GM12878 (cell line): ENCODE measurements at regions not wholly inside any gene's neighbourhood (a gene's known extent, or its start where the extent isn't known, plus 50 kb on each side); places are given as distances from the start of the nearest gene placed in this dataset.

Source experiments
- ATAC-seq: fragments of 200-7000 bp; cut with Tn5 transposase; 3 replicates; pipeline ENCODE4 v1.9.1; 2020; ENCODE audit warnings: mild to moderate bottlenecking, moderate library complexity
- BruUV-seq: library from RNA; stranded (reverse); fragments of 400-500 nt; replicated peaks from 2 replicates; lab custom pipeline; 2021; lab: Mats Ljungman, UMichigan
- CTCF ChIA-PET: fragments of 300-600 bp; sonication (Branson Sonifier 250); formaldehyde crosslinking; extraction: SDS; loops from one replicate; lab custom pipeline; 2021; ENCODE audit warnings: inconsistent platforms; lab: Yijun Ruan, JAX
- POLR2A ChIA-PET: fragments of 350-600 bp; formaldehyde crosslinking; extraction: SDS; loops from one replicate; lab custom pipeline; 2021; ENCODE audit warnings: inconsistent platforms; lab: Charles Lee
- RAD21 ChIA-PET: fragments of 300-600 bp; sonication (Branson Sonifier 250); formaldehyde crosslinking; loops from one replicate; lab custom pipeline; 2023; ENCODE audit warnings: antibody characterized with exemption; ENCODE audit not compliant: unreplicated experiment; lab: Charles Lee
- SMC1A ChIA-PET: fragments of 300-600 bp; sonication (Branson Sonifier 250); formaldehyde crosslinking; loops from one replicate; lab custom pipeline; 2023; ENCODE audit not compliant: unreplicated experiment, uncharacterized antibody; lab: Charles Lee
- DNase-seq: peaks from one replicate; pipeline ENCODE4 v3.0.0-alpha.2; 2011; ENCODE audit warnings: low read depth, low spot score
- FAIRE-seq: peaks from 3 replicates; lab custom pipeline; 2011; peaks lifted over from hg19 to GRCh38; lab: Jason Lieb, UNC
- H2AFZ ChIP-seq: 2 replicates; pipeline ENCODE4 v1.6.0; 2011; ENCODE audit warnings: low read depth, low read length, control low read depth; ENCODE audit not compliant: control insufficient read depth
- H3K27ac ChIP-seq: 2 replicates; pipeline ENCODE4 v1.5.1; 2011; ENCODE audit warnings: control low read depth; ENCODE audit not compliant: control insufficient read depth, insufficient read depth
- H3K27me3 ChIP-seq, 2 experiments: replicated peaks in 1 of 2; 2 replicates each; pipeline versions ENCODE4 v1.6.0 to v1.6.1; 2011; ENCODE audit warnings: low read length in 1 of 2; ENCODE audit not compliant: control insufficient read depth in 2 of 2, insufficient read depth in 2 of 2
- H3K36me3 ChIP-seq, 2 experiments: 2 replicates each; pipeline ENCODE4 v1.5.1; 2011; ENCODE audit warnings: low read length in 1 of 2; ENCODE audit not compliant: control insufficient read depth in 2 of 2, insufficient read depth in 2 of 2
- H3K4me1 ChIP-seq: 2 replicates; pipeline ENCODE4 v1.6.1; 2011; ENCODE audit warnings: mild to moderate bottlenecking, low read length, moderate library complexity, mixed read lengths; ENCODE audit not compliant: control insufficient read depth, insufficient read depth
- H3K4me2 ChIP-seq: 2 replicates; pipeline ENCODE4 v1.6.0; 2011; ENCODE audit warnings: control low read depth; ENCODE audit not compliant: control insufficient read depth, insufficient read depth
- H3K4me3 ChIP-seq: fragments of 200-600 bp; sonication (generic); 2 replicates; pipeline ENCODE4 v1.5.1; 2016
- H3K79me2 ChIP-seq: 2 replicates; pipeline ENCODE4 v1.6.0; 2011; ENCODE audit warnings: low read length; ENCODE audit not compliant: control insufficient read depth, insufficient read depth
- H3K9ac ChIP-seq: 2 replicates; pipeline ENCODE4 v1.8.0; 2011; ENCODE audit warnings: low read length, control low read depth, mixed read lengths; ENCODE audit not compliant: control insufficient read depth, insufficient read depth
- H3K9me3 ChIP-seq: replicated peaks from 3 replicates; pipeline ENCODE4 v1.5.1; 2011; ENCODE audit warnings: mild to moderate bottlenecking, low read length; ENCODE audit not compliant: control insufficient read depth, insufficient read depth
- H4K20me1 ChIP-seq: 2 replicates; pipeline ENCODE4 v1.6.0; 2011; ENCODE audit not compliant: control insufficient read depth, insufficient read depth
- CTCF ChIP-seq, 3 experiments: IDR thresholded peaks in 2 of 3; conservative IDR thresholded peaks in 1 of 3; 2 replicates each; pipeline ENCODE4 v1.5.1; 2011; ENCODE audit warnings: low read depth in 3 of 3, low read length in 3 of 3, mild to moderate bottlenecking in 3 of 3, control low read depth in 2 of 3, moderate library complexity in 2 of 3, inconsistent platforms in 1 of 3, mixed read lengths in 1 of 3; ENCODE audit not compliant: control insufficient read depth in 2 of 3, insufficient read depth in 1 of 3; ENCODE audit errors: extremely low read depth in 1 of 3
- EP300 ChIP-seq, 2 experiments: fragments of 150-350 bp in 1 of 2; IDR thresholded peaks; 2 replicates each; pipeline ENCODE4 v1.6.1; 2011 to 2012; ENCODE audit warnings: low read depth in 2 of 2, low read length in 2 of 2, borderline replicate concordance in 1 of 2, improper control_type of control experiment in 1 of 2, inconsistent platforms in 1 of 2; ENCODE audit not compliant: control insufficient read depth in 1 of 2
- POLR2AphosphoS2 ChIP-seq: IDR thresholded peaks from 2 replicates; pipeline ENCODE4 v1.6.1; 2011; ENCODE audit warnings: low read depth, mild to moderate bottlenecking, low read length, improper control_type of control experiment, moderate library complexity
- RCOR1 ChIP-seq: conservative IDR thresholded peaks from 2 replicates; pipeline ENCODE4 v1.6.1; 2012; ENCODE audit warnings: low read depth, low read length, improper control_type of control experiment
- RELA ChIP-seq: fragments of 450-650 bp; IDR thresholded peaks from 2 replicates; pipeline ENCODE4 v1.8.0; 2014; ENCODE audit warnings: borderline replicate concordance; ENCODE audit not compliant: partially characterized antibody
- whole genome bisulfite sequencing: methylation state at CpG from one replicate; pipeline ENCODE4 v1.1.6; 2016; ENCODE audit warnings: low lambda C conversion rate; ENCODE audit not compliant: insufficient replicate concordance, insufficient coverage; ENCODE audit errors: missing lambda C conversion rate; 5-methylcytosine and 5-hydroxymethylcytosine counted together
- in situ Hi-C: fragments of 300-500 bp; cut with MboI; formaldehyde crosslinking; loops from 9 replicates; pipeline ENCODE4 v1.14.3; 2018; ENCODE audit warnings: mixed read lengths
- intact Hi-C: fragments of 100-400 bp; cut with micrococcal nuclease; formaldehyde crosslinking; loops from one replicate; pipeline ENCODE4 v1.14.2; 2022; ENCODE audit not compliant: unreplicated experiment

- no peak overlapping the region for H3K27ac ChIP-seq
- FAIRE-seq (no peak), ATAC-seq (no peak), DNase-seq (no peak)
- POLR2A ChIA-PET, result no interaction called here
- SMC1A ChIA-PET, result interaction anchor here (1.6 kb wide), 1 partner anchor 13 kb away, joined by 4 read pairs; no protein-coding TSS in a partner anchor
- no peaks in the 10 kb centered on the region for H3K4me1 ChIP-seq
- WGBS, result 0% methylated on average over 6 of the region's 6 CpGs
- H3K79me2 ChIP-seq, result no peaks in the 10 kb centered on the region
- no peak overlapping the region for H3K4me3 ChIP-seq
- H3K4me2 ChIP-seq, result no peak overlapping the region
- H3K9me3 ChIP-seq, result no peaks in the 10 kb centered on the region
- H3K9ac ChIP-seq, result no peak overlapping the region
- no TSS peak for BruUV-seq
- H3K27me3 ChIP-seq, result no peaks in the 10 kb centered on the region; a peak in 1 of 4 replicates
- CTCF ChIA-PET, result no interaction called here
- in situ Hi-C loops (no loop called here), intact Hi-C loops (no loop called here)
- H2AFZ ChIP-seq, result no peak overlapping the region
- RAD21 ChIA-PET, result no interaction called here
- TF ChIP-seq POLR2AphosphoS2 (no peak), RELA (no peak), CTCF (IDR thresholded peaks at IDR 0.05 in 2 of 3, conservative IDR thresholded peaks at IDR 0.05 in 1 of 3; ENCODE audit: control insufficient read depth in 2 of 3, extremely low read depth in 1 of 3, insufficient read depth in 1 of 3, low read depth in 3 of 3, low read length in 3 of 3) (no peak), EP300 (IDR thresholded peaks at IDR 0.05; ENCODE audit: borderline replicate concordance in 1 of 2, control insufficient read depth in 1 of 2, low read depth in 2 of 2, low read length in 2 of 2) (no peak), RCOR1 (no peak)
- H3K36me3 ChIP-seq, result no peaks in the 10 kb centered on the region
- H4K20me1 ChIP-seq, result no peaks in the 10 kb centered on the region
Measured at GRCh38 chr3:181086011-181086410, 96.5 kb upstream of the DNAJC19 start.
